Astrocyte (in vitro differentiated cells and primary cell): ENCODE measurements at regions not wholly inside any gene's neighbourhood (a gene's known extent, or its start where the extent isn't known, plus 50 kb on each side); places are given as distances from the start of the nearest gene placed in this dataset.
"Not testable (repeated sequence)": the region's sequence is repeated elsewhere in the genome, so short reads cannot be mapped to it uniquely, and the experiment has no call there.

ENCODE experiments used
- DNase-seq: peaks from one replicate; pipeline ENCODE4 v3.0.0-alpha.2; 2010; ENCODE audit warnings: low read depth
- FAIRE-seq: peaks from 2 replicates; lab custom pipeline; 2011; peaks lifted over from hg19 to GRCh38; lab: Jason Lieb, UNC
- H2AFZ ChIP-seq: 2 replicates; pipeline ENCODE4 v1.6.0; 2012; ENCODE audit warnings: low read depth, low read length, inconsistent platforms
- H3K27ac ChIP-seq: 2 replicates; pipeline ENCODE4 v1.5.1; 2011; ENCODE audit warnings: low read depth, low read length, inconsistent platforms
- H3K27me3 ChIP-seq: 2 replicates; pipeline ENCODE4 v1.6.0; 2011; ENCODE audit warnings: low read length, inconsistent platforms; ENCODE audit not compliant: insufficient read depth
- H3K36me3 ChIP-seq: 2 replicates; pipeline ENCODE4 v1.5.1; 2011; ENCODE audit warnings: low read length, inconsistent platforms; ENCODE audit not compliant: insufficient read depth
- H3K4me1 ChIP-seq: 2 replicates; pipeline ENCODE4 v1.5.1; 2011; ENCODE audit warnings: low read length, inconsistent platforms; ENCODE audit not compliant: insufficient read depth
- H3K4me2 ChIP-seq: 2 replicates; pipeline ENCODE4 v1.6.0; 2012; ENCODE audit warnings: low read length, inconsistent platforms
- H3K4me3 ChIP-seq: 2 replicates; pipeline ENCODE4 v1.5.1; 2011; ENCODE audit warnings: low read depth, mild to moderate bottlenecking, low read length, inconsistent platforms; ENCODE audit not compliant: insufficient read depth
- H3K79me2 ChIP-seq: 2 replicates; pipeline ENCODE4 v1.6.0; 2012; ENCODE audit warnings: mild to moderate bottlenecking, low read length, inconsistent platforms; ENCODE audit not compliant: insufficient read depth
- H3K9ac ChIP-seq: 2 replicates; pipeline ENCODE4 v1.6.0; 2012; ENCODE audit warnings: mild to moderate bottlenecking, low read length, inconsistent platforms
- H3K9me3 ChIP-seq: 2 replicates; pipeline ENCODE4 v1.5.1; 2012; ENCODE audit warnings: low read depth, mild to moderate bottlenecking, low read length, inconsistent platforms; ENCODE audit not compliant: insufficient read depth
- H4K20me1 ChIP-seq: 2 replicates; pipeline ENCODE4 v1.6.0; 2012; ENCODE audit warnings: low read length, inconsistent platforms; ENCODE audit not compliant: insufficient read depth
- H3K27ac Mint-ChIP-seq: one replicate; pipeline ENCODE4 v1.8.0; 2021; ENCODE audit warnings: mild to moderate bottlenecking, mixed read lengths; ENCODE audit not compliant: unreplicated experiment
- H3K27me3 Mint-ChIP-seq: one replicate; pipeline ENCODE4 v1.8.0; 2021; ENCODE audit warnings: low read depth, mixed read lengths; ENCODE audit not compliant: unreplicated experiment
- H3K36me3 Mint-ChIP-seq: one replicate; pipeline ENCODE4 v1.8.0; 2021; ENCODE audit warnings: low read depth, mixed read lengths; ENCODE audit not compliant: unreplicated experiment
- H3K4me1 Mint-ChIP-seq: one replicate; pipeline ENCODE4 v1.8.0; 2021; ENCODE audit warnings: low read depth, mixed read lengths; ENCODE audit not compliant: unreplicated experiment
- H3K4me3 Mint-ChIP-seq: one replicate; pipeline ENCODE4 v1.8.0; 2021; ENCODE audit warnings: mild to moderate bottlenecking, moderate library complexity, mixed read lengths; ENCODE audit not compliant: unreplicated experiment
- H3K9me3 Mint-ChIP-seq: one replicate; pipeline ENCODE4 v1.8.0; 2021; ENCODE audit warnings: mild to moderate bottlenecking, mixed read lengths; ENCODE audit not compliant: unreplicated experiment
- CTCF ChIP-seq: IDR thresholded peaks from 2 replicates; pipeline ENCODE4 v1.5.1; 2011; ENCODE audit warnings: low read depth, mild to moderate bottlenecking, inconsistent platforms, low read length, moderate library complexity; ENCODE audit not compliant: insufficient read depth
- EZH2 ChIP-seq: IDR thresholded peaks from 2 replicates; pipeline ENCODE4 v1.6.1; 2012; ENCODE audit warnings: mild to moderate bottlenecking, low read length, inconsistent platforms; ENCODE audit not compliant: insufficient read depth

GRCh38 chr5:34467436-34467835 is 188.7 kb upstream of the RAI14 start:
- no peaks in the 10 kb centered on the region for H3K36me3 Mint-ChIP-seq
- Histone ChIP-seq H3K4me3 (no peak overlapping the region), H4K20me1 (no peaks in the 10 kb centered on the region), H3K4me2 (no peak overlapping the region), H3K27ac (no peak overlapping the region), H3K36me3 (no peaks in the 10 kb centered on the region), H3K9me3 (no peaks in the 10 kb centered on the region), H3K4me1 (no peaks in the 10 kb centered on the region), H3K27me3 (no peaks in the 10 kb centered on the region), H2AFZ (no peak overlapping the region), H3K79me2 (no peaks in the 10 kb centered on the region), H3K9ac (no peak overlapping the region)
- H3K4me3 Mint-ChIP-seq = no peak overlapping the region
- no peak for FAIRE-seq
- peaks cover 12% of the 10 kb centered on the region for H3K9me3 Mint-ChIP-seq
- H3K4me1 Mint-ChIP-seq = peaks cover 7% of the 10 kb centered on the region
- no peak overlapping the region for H3K27ac Mint-ChIP-seq
- no peak for DNase-seq
- TF ChIP-seq CTCF (no peak), EZH2 (no peak)
- no peaks in the 10 kb centered on the region for H3K27me3 Mint-ChIP-seq

GRCh38 chr5:34467984-34468383 is 188.1 kb upstream of the RAI14 start:
- H3K4me3 ChIP-seq, H3K4me3 Mint-ChIP-seq, FAIRE-seq, H3K27me3 Mint-ChIP-seq, H3K4me2 ChIP-seq, H3K9me3 ChIP-seq, H3K9ac ChIP-seq, DNase-seq, H3K79me2 ChIP-seq, H4K20me1 ChIP-seq, H3K36me3 ChIP-seq, H3K27ac Mint-ChIP-seq, H3K4me1 Mint-ChIP-seq, H3K36me3 Mint-ChIP-seq, H3K27ac ChIP-seq, H2AFZ ChIP-seq, H3K4me1 ChIP-seq, H3K27me3 ChIP-seq: not testable (repeated sequence)
- peaks cover 12% of the 10 kb centered on the region for H3K9me3 Mint-ChIP-seq

- Histone ChIP-seq H2AFZ (no peak overlapping the region), H3K9ac (no peak overlapping the region), H3K27ac (no peak overlapping the region), H3K4me1 (no peaks in the 10 kb centered on the region), H3K27me3 (no peaks in the 10 kb centered on the region), H3K79me2 (no peaks in the 10 kb centered on the region), H3K9me3 (no peaks in the 10 kb centered on the region), H3K4me2 (no peak overlapping the region), H4K20me1 (no peaks in the 10 kb centered on the region), H3K4me3 (no peak overlapping the region), H3K36me3 (no peaks in the 10 kb centered on the region)
- no peaks in the 10 kb centered on the region for H3K27me3 Mint-ChIP-seq
- no peaks in the 10 kb centered on the region for H3K36me3 Mint-ChIP-seq
- TF ChIP-seq CTCF (no peak), EZH2 (no peak)
- peaks cover 12% of the 10 kb centered on the region for H3K9me3 Mint-ChIP-seq
- H3K27ac Mint-ChIP-seq = no peak overlapping the region
- peaks cover 7% of the 10 kb centered on the region for H3K4me1 Mint-ChIP-seq
- FAIRE-seq = no peak
- no peak for DNase-seq
- H3K4me3 Mint-ChIP-seq = no peak overlapping the region
These were observed 186.2 kb upstream of the RAI14 start for GRCh38 chr5:34469971-34470370.
